ACC112 (cell line): ENCODE measurements at regions not wholly inside any gene's neighbourhood (a gene's known extent, or its start where the extent isn't known, plus 50 kb on each side); places are given as distances from the start of the nearest gene placed in this dataset.

Source experiments
- H2AFZ ChIP-seq: fragments of 200-600 bp; sonication (generic); one replicate; pipeline ENCODE4 v1.6.0; 2017; ENCODE audit warnings: antibody characterized with exemption, low read length; ENCODE audit not compliant: unreplicated experiment
- H3K27ac ChIP-seq: fragments of 200-600 bp; sonication (generic); 2 replicates; pipeline ENCODE4 v1.5.1; 2014; ENCODE audit warnings: low read depth, mild to moderate bottlenecking, antibody characterized with exemption, low read length, moderate library complexity
- H3K27me3 ChIP-seq: fragments of 200-600 bp; sonication (generic); 2 replicates; pipeline ENCODE4 v1.6.1; 2014; ENCODE audit warnings: mild to moderate bottlenecking, antibody characterized with exemption, low read length, moderate library complexity, mixed read lengths; ENCODE audit not compliant: insufficient read depth
- H3K36me3 ChIP-seq: fragments of 200-600 bp; sonication (generic); 2 replicates; pipeline ENCODE4 v1.6.1; 2016; ENCODE audit warnings: mild to moderate bottlenecking, antibody characterized with exemption, low read length, moderate library complexity, mixed read lengths; ENCODE audit not compliant: insufficient read depth
- H3K4me1 ChIP-seq: fragments of 200-600 bp; sonication (generic); one replicate; pipeline ENCODE4 v1.6.1; 2016; ENCODE audit warnings: low read length, mixed read lengths; ENCODE audit not compliant: insufficient read depth, unreplicated experiment, control insufficient read depth
- H3K4me3 ChIP-seq: fragments of 200-600 bp; sonication (generic); 2 replicates; pipeline ENCODE4 v1.5.1; 2014; ENCODE audit warnings: mild to moderate bottlenecking, low read depth, low read length
- H3K79me2 ChIP-seq: fragments of 200-600 bp; sonication (generic); one replicate; pipeline ENCODE4 v1.6.0; 2016; ENCODE audit warnings: low read length; ENCODE audit not compliant: control insufficient read depth, unreplicated experiment, insufficient read depth

GRCh38 chr2:225100856-225101294 is 58.6 kb upstream of the DOCK10 start:
- no peaks in the 10 kb centered on the region for H3K27me3 ChIP-seq
- peaks cover 63% of the 10 kb centered on the region for H3K4me1 ChIP-seq
- H2AFZ ChIP-seq: peak overlapping the region; percentile 79
- peak overlapping the region; percentile 98 for H3K27ac ChIP-seq
- no peaks in the 10 kb centered on the region; the same call in 1 of the 2 replicates for H3K36me3 ChIP-seq
- H3K4me3 ChIP-seq: peak overlapping the region; percentile 28; the same call in 1 of the 2 replicates
- no peaks in the 10 kb centered on the region for H3K79me2 ChIP-seq

GRCh38 chr2:225100269-225100668 is 58.0 kb upstream of the DOCK10 start:
- H3K27ac ChIP-seq: peak overlapping the region; percentile 98
- H3K4me3 ChIP-seq: peak overlapping the region; percentile 28; the same call in 1 of the 2 replicates
- peaks cover 57% of the 10 kb centered on the region for H3K4me1 ChIP-seq
- no peaks in the 10 kb centered on the region for H3K27me3 ChIP-seq
- no peaks in the 10 kb centered on the region for H3K79me2 ChIP-seq
- peak overlapping the region; percentile 79 for H2AFZ ChIP-seq
- H3K36me3 ChIP-seq: no peaks in the 10 kb centered on the region; the same call in 1 of the 2 replicates

GRCh38 chr2:225097035-225097434 is 54.8 kb upstream of the DOCK10 start:
- H3K79me2 ChIP-seq: no peaks in the 10 kb centered on the region
- peak overlapping the region; percentile 73; the same call in 1 of the 2 replicates for H3K27ac ChIP-seq
- no peak overlapping the region for H3K4me3 ChIP-seq
- no peaks in the 10 kb centered on the region; the same call in 1 of the 2 replicates for H3K36me3 ChIP-seq
- H2AFZ ChIP-seq: peak overlapping the region; percentile 30
- H3K27me3 ChIP-seq: no peaks in the 10 kb centered on the region
- peaks cover 35% of the 10 kb centered on the region for H3K4me1 ChIP-seq
